HepG2 (cell line): ENCODE measurements at regions not wholly inside any gene's neighbourhood (a gene's known extent, or its start where the extent isn't known, plus 50 kb on each side); places are given as distances from the start of the nearest gene placed in this dataset.
A peak's percentile ranks its signal among the peaks of the same experiment; 100 is the strongest.

Source experiments
- GLMP ChIP-seq: sonication (generic); formaldehyde crosslinking; IDR thresholded peaks from 2 replicates; pipeline ENCODE4 v1.9.0; 2021; ENCODE audit warnings: missing genetic modification reagents, mild to moderate bottlenecking, borderline replicate concordance
- NFE2L2 ChIP-seq: fragments of 150-350 bp; IDR thresholded peaks from 2 replicates; pipeline ENCODE4 v1.6.1; 2014; ENCODE audit warnings: low read length
- NFRKB ChIP-seq: fragments of 450-650 bp; IDR thresholded peaks from 2 replicates; pipeline ENCODE4 v1.6.1; 2017
- NPAS2 ChIP-seq: sonication (generic); formaldehyde crosslinking; IDR thresholded peaks from 2 replicates; pipeline ENCODE4 v1.8.0; 2022; ENCODE audit warnings: mild to moderate bottlenecking, missing genetic modification reagents, borderline replicate concordance
- PHF8 ChIP-seq: sonication (generic); formaldehyde crosslinking; IDR thresholded peaks from 2 replicates; pipeline ENCODE4 v1.5.0; 2020; ENCODE audit warnings: missing genetic modification reagents
- UBTF ChIP-seq: sonication (generic); formaldehyde crosslinking; IDR thresholded peaks from 2 replicates; pipeline ENCODE4 v1.4.0; 2020; ENCODE audit warnings: mild to moderate bottlenecking, missing genetic modification reagents
- ZEB1 ChIP-seq: IDR thresholded peaks from 2 replicates; pipeline ENCODE4 v1.6.1; 2012; ENCODE audit warnings: mild to moderate bottlenecking, low read depth, inconsistent platforms; ENCODE audit not compliant: insufficient replicate concordance
- ZNF143 ChIP-seq: sonication (generic); formaldehyde crosslinking; IDR thresholded peaks from 2 replicates; pipeline ENCODE4 v1.4.0; 2020; ENCODE audit warnings: missing genetic modification reagents
- ZNF253 ChIP-seq: sonication (generic); formaldehyde crosslinking; IDR thresholded peaks from 2 replicates; pipeline ENCODE4 v1.8.0; 2022; ENCODE audit warnings: mild to moderate bottlenecking, missing genetic modification reagents, borderline replicate concordance
- ZNF317 ChIP-seq: sonication (generic); formaldehyde crosslinking; IDR thresholded peaks from 2 replicates; pipeline ENCODE4 v1.5.0; 2020; ENCODE audit warnings: mild to moderate bottlenecking, missing genetic modification reagents
- ZNF589 ChIP-seq: sonication (generic); formaldehyde crosslinking; conservative IDR thresholded peaks from 2 replicates; pipeline ENCODE4 v1.8.0; 2022; ENCODE audit warnings: mild to moderate bottlenecking, moderate library complexity, missing genetic modification reagents
- ZNF772 ChIP-seq: sonication (generic); formaldehyde crosslinking; IDR thresholded peaks from 2 replicates; pipeline ENCODE4 v1.5.0; 2020; ENCODE audit warnings: mild to moderate bottlenecking, missing genetic modification reagents
- TF ChIP-seq, protein P1 (sequence below): sonication (generic); formaldehyde crosslinking; IDR thresholded peaks from 2 replicates; pipeline ENCODE4 v1.5.0; 2020; ENCODE audit warnings: mild to moderate bottlenecking, missing genetic modification reagents, borderline replicate concordance
- TF ChIP-seq, protein P2 (sequence below): sonication (generic); formaldehyde crosslinking; IDR thresholded peaks from 2 replicates; pipeline ENCODE4 v1.4.0; 2020; ENCODE audit warnings: missing genetic modification reagents

DNA sequence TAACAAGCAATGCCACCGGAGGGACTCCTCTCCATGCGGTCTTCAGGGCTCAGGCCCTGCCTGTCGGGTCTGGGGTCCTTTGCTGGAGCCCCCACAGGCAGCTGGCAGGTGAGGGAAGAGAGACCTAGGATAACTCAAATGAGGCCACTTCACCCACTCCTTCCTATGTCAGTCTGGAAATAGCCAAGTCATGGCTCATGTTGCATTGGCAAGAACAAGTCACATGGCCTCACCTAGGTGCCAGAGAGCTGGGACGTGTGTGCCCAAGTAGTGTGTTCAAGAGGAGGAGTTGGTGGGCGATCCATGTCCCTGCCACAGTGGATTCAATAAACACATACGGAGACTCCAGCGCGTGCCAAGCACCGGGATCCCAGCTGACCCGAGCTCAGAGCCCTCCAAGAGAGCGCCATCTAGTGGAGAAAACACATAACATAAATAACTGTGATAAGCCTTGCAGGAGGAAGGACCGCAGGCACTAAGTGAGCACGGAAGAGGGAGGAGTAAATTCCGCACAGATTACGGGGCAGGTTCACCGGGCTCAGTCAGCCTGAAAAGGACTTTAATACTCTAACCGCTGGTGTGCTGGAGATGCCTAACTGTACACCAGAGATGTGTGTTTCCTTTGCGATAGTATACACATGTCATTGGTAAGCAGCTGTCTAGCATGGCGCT is 580.8 kb downstream of the CCDC171 start (continued):
- TF ChIP-seq ZNF589 = no peak
- no peak for TF ChIP-seq ZNF772 (CRISPR knock-in tag)
- no peak for TF ChIP-seq UBTF (CRISPR knock-in tag)
- no peak for TF ChIP-seq PHF8 (CRISPR knock-in tag)
- no peak for TF ChIP-seq ZNF143 (CRISPR knock-in tag)
- no peak for TF ChIP-seq NPAS2 (CRISPR knock-in tag)
- TF ChIP-seq, protein P1, sequence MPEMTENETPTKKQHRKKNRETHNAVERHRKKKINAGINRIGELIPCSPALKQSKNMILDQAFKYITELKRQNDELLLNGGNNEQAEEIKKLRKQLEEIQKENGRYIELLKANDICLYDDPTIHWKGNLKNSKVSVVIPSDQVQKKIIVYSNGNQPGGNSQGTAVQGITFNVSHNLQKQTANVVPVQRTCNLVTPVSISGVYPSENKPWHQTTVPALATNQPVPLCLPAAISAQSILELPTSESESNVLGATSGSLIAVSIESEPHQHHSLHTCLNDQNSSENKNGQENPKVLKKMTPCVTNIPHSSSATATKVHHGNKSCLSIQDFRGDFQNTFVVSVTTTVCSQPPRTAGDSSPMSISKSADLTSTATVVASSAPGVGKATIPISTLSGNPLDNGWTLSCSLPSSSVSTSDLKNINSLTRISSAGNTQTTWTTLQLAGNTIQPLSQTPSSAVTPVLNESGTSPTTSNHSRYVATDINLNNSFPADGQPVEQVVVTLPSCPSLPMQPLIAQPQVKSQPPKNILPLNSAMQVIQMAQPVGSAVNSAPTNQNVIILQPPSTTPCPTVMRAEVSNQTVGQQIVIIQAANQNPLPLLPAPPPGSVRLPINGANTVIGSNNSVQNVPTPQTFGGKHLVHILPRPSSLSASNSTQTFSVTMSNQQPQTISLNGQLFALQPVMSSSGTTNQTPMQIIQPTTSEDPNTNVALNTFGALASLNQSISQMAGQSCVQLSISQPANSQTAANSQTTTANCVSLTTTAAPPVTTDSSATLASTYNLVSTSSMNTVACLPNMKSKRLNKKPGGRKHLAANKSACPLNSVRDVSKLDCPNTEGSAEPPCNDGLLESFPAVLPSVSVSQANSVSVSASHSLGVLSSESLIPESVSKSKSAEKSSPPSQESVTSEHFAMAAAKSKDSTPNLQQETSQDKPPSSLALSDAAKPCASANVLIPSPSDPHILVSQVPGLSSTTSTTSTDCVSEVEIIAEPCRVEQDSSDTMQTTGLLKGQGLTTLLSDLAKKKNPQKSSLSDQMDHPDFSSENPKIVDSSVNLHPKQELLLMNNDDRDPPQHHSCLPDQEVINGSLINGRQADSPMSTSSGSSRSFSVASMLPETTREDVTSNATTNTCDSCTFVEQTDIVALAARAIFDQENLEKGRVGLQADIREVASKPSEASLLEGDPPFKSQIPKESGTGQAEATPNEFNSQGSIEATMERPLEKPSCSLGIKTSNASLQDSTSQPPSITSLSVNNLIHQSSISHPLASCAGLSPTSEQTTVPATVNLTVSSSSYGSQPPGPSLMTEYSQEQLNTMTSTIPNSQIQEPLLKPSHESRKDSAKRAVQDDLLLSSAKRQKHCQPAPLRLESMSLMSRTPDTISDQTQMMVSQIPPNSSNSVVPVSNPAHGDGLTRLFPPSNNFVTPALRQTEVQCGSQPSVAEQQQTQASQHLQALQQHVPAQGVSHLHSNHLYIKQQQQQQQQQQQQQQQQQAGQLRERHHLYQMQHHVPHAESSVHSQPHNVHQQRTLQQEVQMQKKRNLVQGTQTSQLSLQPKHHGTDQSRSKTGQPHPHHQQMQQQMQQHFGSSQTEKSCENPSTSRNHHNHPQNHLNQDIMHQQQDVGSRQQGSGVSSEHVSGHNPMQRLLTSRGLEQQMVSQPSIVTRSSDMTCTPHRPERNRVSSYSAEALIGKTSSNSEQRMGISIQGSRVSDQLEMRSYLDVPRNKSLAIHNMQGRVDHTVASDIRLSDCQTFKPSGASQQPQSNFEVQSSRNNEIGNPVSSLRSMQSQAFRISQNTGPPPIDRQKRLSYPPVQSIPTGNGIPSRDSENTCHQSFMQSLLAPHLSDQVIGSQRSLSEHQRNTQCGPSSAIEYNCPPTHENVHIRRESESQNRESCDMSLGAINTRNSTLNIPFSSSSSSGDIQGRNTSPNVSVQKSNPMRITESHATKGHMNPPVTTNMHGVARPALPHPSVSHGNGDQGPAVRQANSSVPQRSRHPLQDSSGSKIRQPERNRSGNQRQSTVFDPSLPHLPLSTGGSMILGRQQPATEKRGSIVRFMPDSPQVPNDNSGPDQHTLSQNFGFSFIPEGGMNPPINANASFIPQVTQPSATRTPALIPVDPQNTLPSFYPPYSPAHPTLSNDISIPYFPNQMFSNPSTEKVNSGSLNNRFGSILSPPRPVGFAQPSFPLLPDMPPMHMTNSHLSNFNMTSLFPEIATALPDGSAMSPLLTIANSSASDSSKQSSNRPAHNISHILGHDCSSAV (CRISPR knock-in tag) = no peak
- TF ChIP-seq ZNF317 = no peak
- 0 out of 2 replicates have a peak, but pooled peaks have one; percentile 41 for TF ChIP-seq NFE2L2
- TF ChIP-seq ZEB1 = no peak
- TF ChIP-seq NFRKB = no peak
- TF ChIP-seq, protein P2, sequence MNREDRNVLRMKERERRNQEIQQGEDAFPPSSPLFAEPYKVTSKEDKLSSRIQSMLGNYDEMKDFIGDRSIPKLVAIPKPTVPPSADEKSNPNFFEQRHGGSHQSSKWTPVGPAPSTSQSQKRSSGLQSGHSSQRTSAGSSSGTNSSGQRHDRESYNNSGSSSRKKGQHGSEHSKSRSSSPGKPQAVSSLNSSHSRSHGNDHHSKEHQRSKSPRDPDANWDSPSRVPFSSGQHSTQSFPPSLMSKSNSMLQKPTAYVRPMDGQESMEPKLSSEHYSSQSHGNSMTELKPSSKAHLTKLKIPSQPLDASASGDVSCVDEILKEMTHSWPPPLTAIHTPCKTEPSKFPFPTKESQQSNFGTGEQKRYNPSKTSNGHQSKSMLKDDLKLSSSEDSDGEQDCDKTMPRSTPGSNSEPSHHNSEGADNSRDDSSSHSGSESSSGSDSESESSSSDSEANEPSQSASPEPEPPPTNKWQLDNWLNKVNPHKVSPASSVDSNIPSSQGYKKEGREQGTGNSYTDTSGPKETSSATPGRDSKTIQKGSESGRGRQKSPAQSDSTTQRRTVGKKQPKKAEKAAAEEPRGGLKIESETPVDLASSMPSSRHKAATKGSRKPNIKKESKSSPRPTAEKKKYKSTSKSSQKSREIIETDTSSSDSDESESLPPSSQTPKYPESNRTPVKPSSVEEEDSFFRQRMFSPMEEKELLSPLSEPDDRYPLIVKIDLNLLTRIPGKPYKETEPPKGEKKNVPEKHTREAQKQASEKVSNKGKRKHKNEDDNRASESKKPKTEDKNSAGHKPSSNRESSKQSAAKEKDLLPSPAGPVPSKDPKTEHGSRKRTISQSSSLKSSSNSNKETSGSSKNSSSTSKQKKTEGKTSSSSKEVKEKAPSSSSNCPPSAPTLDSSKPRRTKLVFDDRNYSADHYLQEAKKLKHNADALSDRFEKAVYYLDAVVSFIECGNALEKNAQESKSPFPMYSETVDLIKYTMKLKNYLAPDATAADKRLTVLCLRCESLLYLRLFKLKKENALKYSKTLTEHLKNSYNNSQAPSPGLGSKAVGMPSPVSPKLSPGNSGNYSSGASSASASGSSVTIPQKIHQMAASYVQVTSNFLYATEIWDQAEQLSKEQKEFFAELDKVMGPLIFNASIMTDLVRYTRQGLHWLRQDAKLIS = no peak
- TF ChIP-seq GLMP (CRISPR knock-in tag) = no peak
- no peak for TF ChIP-seq ZNF253 (CRISPR knock-in tag)
